GM12892 (cell line): ENCODE measurements at regions not wholly inside any gene's neighbourhood (a gene's known extent, or its start where the extent isn't known, plus 50 kb on each side); places are given as distances from the start of the nearest gene placed in this dataset.

ENCODE experiments used
- POLR2A ChIP-seq: IDR thresholded peaks from 2 replicates; pipeline ENCODE4 v1.6.1; 2011; ENCODE audit warnings: low read depth, low read length, control low read depth
- POLR2AphosphoS5 ChIP-seq: IDR thresholded peaks from 2 replicates; pipeline ENCODE4 v1.6.1; 2011; ENCODE audit warnings: low read depth, low read length, control low read depth
- TAF1 ChIP-seq: IDR thresholded peaks from 2 replicates; pipeline ENCODE4 v1.6.1; 2011; ENCODE audit warnings: low read depth, mild to moderate bottlenecking, control low read depth, low read length, borderline replicate concordance

- TF ChIP-seq POLR2A, result no peak
- no peak for TF ChIP-seq TAF1
- TF ChIP-seq POLR2AphosphoS5, result no peak
These were observed 155.9 kb downstream of the ZNF281 start for GRCh38 chr1:200253774-200254495.
